Spinal cord (tissue), 9 donors: ENCODE measurements at regions not wholly inside any gene's neighbourhood (a gene's known extent, or its start where the extent isn't known, plus 50 kb on each side); places are given as distances from the start of the nearest gene placed in this dataset.

Source experiments
- DNase-seq, 6 donors: peaks; one replicate each; pipeline versions ENCODE4 v3.0.0 to v3.0.0-alpha.2; 2013 to 2015; ENCODE audit warnings: low spot score in 6 of 6, low read depth in 4 of 6
- H3K27ac ChIP-seq: one replicate; pipeline ENCODE4 v1.5.1; 2013; ENCODE audit warnings: low read depth, low read length, control low read depth
- H3K27me3 ChIP-seq: one replicate; pipeline ENCODE4 v1.6.1; 2013; ENCODE audit warnings: low read length; ENCODE audit not compliant: control insufficient read depth, insufficient read depth
- H3K36me3 ChIP-seq: one replicate; pipeline ENCODE4 v1.6.1; 2013; ENCODE audit warnings: low read length; ENCODE audit not compliant: control insufficient read depth, insufficient read depth
- H3K4me1 ChIP-seq: one replicate; pipeline ENCODE4 v1.6.1; 2013; ENCODE audit warnings: low read length; ENCODE audit not compliant: control insufficient read depth, insufficient read depth
- H3K4me3 ChIP-seq: one replicate; pipeline ENCODE4 v1.5.1; 2013; ENCODE audit warnings: low read depth, low read length, control low read depth
- H3K9me3 ChIP-seq: one replicate; pipeline ENCODE4 v1.6.1; 2013; ENCODE audit warnings: low read length; ENCODE audit not compliant: control insufficient read depth, insufficient read depth
- WGBS: methylation state at CpG from one replicate; pipeline ENCODE4 v1.1.5; 2013; ENCODE audit warnings: missing lambda C conversion rate; ENCODE audit not compliant: insufficient coverage; 5-methylcytosine and 5-hydroxymethylcytosine counted together
- donor health status: healthy.

DNA sequence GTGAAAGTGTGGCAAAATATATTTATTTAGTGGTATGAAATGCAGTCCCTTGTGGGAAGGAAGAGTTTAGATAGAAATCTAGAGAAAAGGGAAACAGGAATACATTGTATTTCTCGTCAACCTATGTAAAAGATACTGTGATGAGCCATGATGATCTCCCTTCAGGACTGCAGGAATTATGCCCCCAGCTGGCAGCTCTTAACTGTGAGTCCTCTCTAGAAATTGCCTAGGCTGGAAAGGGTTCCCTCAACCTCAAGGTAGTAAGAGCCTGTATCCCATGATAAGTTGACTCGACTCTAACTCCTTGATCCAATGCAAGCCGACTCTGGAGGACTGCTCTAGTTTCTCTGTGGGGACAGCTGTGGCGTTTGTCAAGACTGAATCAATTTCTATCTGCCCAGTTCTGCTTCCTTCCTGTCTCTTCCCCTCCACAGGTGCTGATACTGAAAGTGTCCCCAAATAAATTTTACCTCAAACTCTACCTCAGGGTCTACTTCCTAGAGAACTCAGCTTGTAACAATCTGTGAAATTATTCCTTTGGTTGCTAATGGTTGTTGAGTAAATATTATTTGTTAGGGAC is 897.3 kb downstream of the METTL15 start:
- Histone ChIP-seq H3K4me1 (no peaks in the 10 kb centered on the region), H3K27me3 (no peaks in the 10 kb centered on the region), H3K27ac (no peak overlapping the region), H3K9me3 (no peaks in the 10 kb centered on the region), H3K36me3 (no peaks in the 10 kb centered on the region), H3K4me3 (no peak overlapping the region)
- 98% methylated on average over 4 of the region's 4 CpGs for WGBS
- no peak for DNase-seq

DNA sequence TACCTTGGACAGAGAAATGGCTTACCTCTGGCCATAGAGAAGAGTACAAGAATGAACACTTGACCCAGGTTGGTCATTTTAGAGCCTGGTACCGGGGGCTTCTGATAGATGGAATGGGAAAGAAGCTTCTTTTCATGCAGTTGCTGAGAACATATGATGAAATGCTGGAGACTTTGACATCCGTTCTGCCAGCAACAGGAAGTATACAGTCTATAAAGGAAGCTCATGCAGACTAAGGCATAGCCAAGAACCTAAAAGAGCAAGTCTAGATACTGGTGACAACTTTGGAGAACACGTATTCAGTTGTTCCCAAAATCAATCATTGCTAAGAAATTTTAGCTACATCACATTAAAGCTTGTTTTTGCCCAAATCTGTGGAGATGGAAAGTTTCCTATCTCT is 894.6 kb downstream of the METTL15 start:
- Histone ChIP-seq H3K4me3 (no peak overlapping the region), H3K27ac (no peak overlapping the region), H3K36me3 (no peaks in the 10 kb centered on the region), H3K4me1 (no peaks in the 10 kb centered on the region), H3K27me3 (no peaks in the 10 kb centered on the region), H3K9me3 (no peaks in the 10 kb centered on the region)
- no peak for DNase-seq
- WGBS = 71% methylated on average over 2 of the region's 3 CpGs

DNA sequence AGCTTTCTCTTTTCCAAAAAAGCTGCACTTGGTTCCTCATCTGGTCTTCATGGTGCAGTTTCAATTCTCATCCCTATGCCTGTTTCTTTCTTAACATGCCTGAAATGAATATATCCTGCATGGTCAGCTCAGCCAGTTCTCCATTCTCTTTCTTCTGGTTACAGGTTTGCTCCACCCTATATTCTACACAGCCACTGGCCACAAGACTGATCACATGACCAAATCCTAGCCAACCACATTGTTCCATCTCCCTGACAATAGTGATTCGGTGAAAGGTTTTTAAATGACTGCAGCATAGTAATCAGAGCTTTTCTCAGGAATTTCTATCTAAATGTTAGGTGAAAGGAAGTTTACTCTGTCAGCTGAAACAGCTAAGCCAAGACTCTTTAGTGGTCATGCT is 891.4 kb downstream of the METTL15 start:
- no CpG with 5 or more reads among the region's 1 CpG for WGBS
- H3K27ac ChIP-seq = no peak overlapping the region
- H3K4me1 ChIP-seq = no peaks in the 10 kb centered on the region
- H3K9me3 ChIP-seq = no peaks in the 10 kb centered on the region
- H3K27me3 ChIP-seq = no peaks in the 10 kb centered on the region
- no peaks in the 10 kb centered on the region for H3K36me3 ChIP-seq
- no peak overlapping the region for H3K4me3 ChIP-seq
- DNase-seq = no peak

DNA sequence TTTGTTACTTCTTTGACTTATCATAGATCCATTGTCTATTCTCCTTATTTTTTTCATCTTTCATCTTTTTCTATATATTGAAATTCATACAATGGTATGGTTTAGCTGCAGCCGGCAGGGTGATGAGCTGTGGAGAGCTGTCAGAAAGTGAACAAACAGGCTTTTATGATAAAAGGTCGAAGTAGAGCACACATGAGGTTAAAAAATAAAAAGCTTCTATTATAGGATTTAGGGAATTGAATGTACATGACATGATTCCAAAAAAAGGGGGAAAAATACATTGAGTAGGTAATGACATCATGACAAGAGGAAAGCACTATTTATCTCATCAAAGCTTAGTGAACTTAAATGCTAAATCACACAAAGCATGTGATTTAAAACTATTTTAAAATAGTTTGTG is 884.8 kb downstream of the METTL15 start:
- H3K36me3 ChIP-seq = no peaks in the 10 kb centered on the region
- no peaks in the 10 kb centered on the region for H3K4me1 ChIP-seq
- DNase-seq = no peak
- no peaks in the 10 kb centered on the region for H3K9me3 ChIP-seq
- H3K27ac ChIP-seq = no peak overlapping the region
- H3K27me3 ChIP-seq = no peaks in the 10 kb centered on the region
- no CpG with 5 or more reads among the region's 2 CpGs for WGBS
- H3K4me3 ChIP-seq = no peak overlapping the region

DNA sequence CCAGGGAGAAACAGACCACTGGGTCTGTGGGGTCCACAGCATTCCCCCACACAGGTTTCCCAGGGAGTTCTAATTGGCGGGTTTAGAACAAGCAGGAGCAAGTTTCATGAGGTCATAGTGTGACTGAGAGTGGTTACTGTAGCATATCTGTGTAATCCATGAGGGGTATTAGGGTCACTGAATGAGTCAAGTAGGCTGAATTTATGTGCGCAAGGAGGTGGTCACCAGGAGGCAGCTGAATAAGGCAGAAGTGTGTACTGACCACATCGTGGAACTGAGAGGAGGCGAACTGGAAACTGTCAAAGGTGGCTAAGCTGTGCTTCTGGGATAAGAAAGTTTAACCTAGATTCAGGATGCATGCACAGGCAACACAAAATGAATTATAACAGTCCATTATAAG is 876.0 kb downstream of the METTL15 start:
- WGBS = 73% methylated on average over 2 of the region's 4 CpGs

DNA sequence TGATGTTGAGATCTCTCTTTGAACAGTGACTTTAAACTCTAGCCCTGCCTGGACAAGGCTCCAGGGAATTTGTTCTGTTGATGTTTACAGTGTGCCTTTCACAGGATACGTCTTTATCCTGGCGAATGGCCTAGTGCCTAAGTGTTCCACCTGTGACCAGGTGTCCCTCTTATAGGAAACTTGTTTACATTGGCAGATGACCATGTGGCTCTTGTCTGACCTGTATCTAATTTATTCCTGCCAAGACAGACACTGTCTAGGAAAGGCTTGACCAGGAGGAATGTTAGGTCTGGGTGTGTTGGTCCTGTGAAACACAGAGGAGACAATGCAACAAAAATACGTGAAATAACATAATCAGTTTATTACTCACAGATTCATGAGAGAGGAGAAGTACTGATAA is 875.6 kb downstream of the METTL15 start:
- Histone ChIP-seq H3K27ac (no peak overlapping the region), H3K9me3 (no peaks in the 10 kb centered on the region), H3K36me3 (no peaks in the 10 kb centered on the region), H3K4me3 (no peak overlapping the region), H3K27me3 (no peaks in the 10 kb centered on the region), H3K4me1 (no peaks in the 10 kb centered on the region)
- 70% methylated on average over 2 of the region's 3 CpGs for WGBS
- DNase-seq = no peak

More for the DNA sequence above, 876.0 kb downstream of the METTL15 start:
- no peak for DNase-seq
- H3K27me3 ChIP-seq = no peaks in the 10 kb centered on the region
- H3K4me1 ChIP-seq = no peaks in the 10 kb centered on the region
- H3K27ac ChIP-seq = no peak overlapping the region
- H3K36me3 ChIP-seq = no peaks in the 10 kb centered on the region
- H3K4me3 ChIP-seq = no peak overlapping the region
- H3K9me3 ChIP-seq = no peaks in the 10 kb centered on the region

DNA sequence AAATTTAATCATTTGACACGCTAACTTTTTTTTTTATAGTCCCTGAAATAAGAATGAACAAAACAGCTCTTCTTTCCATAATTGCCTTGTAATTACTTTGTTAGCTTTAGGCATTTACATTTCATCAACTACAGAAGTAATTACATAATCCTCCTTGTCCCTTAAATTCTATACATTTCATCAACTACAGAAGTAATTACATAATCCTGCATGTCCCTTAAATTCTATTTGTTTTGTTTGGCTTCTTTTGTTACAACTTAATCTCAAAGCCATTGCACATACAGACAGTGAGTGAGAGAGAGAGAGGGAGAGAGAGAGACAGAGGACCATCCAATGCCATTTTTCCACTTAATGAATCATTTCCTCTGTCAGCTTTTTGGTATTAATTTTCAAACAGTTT is 873.2 kb downstream of the METTL15 start:
- no CpG with 5 or more reads among the region's 1 CpG for WGBS
- H3K27me3 ChIP-seq = no peaks in the 10 kb centered on the region
- H3K27ac ChIP-seq = no peak overlapping the region
- peak in 1 of 6 donors; percentile 17 for DNase-seq
- H3K4me1 ChIP-seq = no peaks in the 10 kb centered on the region
- no peaks in the 10 kb centered on the region for H3K9me3 ChIP-seq
- H3K4me3 ChIP-seq = no peak overlapping the region
- H3K36me3 ChIP-seq = no peaks in the 10 kb centered on the region

DNA sequence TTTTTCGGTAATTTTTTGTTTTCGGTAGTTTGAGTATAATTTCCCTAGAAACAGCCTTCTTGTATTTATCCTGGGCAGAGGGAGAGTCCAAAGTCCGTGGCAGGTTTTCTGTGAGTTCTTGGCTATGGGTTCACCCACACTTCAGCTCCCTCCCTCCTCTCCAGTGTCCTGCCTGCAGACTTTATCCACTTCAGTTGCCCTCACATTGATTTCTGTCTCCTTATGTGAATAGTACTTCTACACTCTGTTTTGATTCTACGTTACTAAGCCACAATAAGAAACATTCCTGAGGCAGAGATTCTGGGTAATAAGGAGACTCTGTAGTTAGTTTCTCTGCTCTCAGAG is 868.6 kb downstream of the METTL15 start:
- Histone ChIP-seq H3K27me3 (no peaks in the 10 kb centered on the region), H3K27ac (no peak overlapping the region), H3K36me3 (no peaks in the 10 kb centered on the region), H3K4me1 (no peaks in the 10 kb centered on the region), H3K4me3 (no peak overlapping the region), H3K9me3 (no peaks in the 10 kb centered on the region)
- DNase-seq = no peak
- no CpG with 5 or more reads among the region's 4 CpGs for WGBS

DNA sequence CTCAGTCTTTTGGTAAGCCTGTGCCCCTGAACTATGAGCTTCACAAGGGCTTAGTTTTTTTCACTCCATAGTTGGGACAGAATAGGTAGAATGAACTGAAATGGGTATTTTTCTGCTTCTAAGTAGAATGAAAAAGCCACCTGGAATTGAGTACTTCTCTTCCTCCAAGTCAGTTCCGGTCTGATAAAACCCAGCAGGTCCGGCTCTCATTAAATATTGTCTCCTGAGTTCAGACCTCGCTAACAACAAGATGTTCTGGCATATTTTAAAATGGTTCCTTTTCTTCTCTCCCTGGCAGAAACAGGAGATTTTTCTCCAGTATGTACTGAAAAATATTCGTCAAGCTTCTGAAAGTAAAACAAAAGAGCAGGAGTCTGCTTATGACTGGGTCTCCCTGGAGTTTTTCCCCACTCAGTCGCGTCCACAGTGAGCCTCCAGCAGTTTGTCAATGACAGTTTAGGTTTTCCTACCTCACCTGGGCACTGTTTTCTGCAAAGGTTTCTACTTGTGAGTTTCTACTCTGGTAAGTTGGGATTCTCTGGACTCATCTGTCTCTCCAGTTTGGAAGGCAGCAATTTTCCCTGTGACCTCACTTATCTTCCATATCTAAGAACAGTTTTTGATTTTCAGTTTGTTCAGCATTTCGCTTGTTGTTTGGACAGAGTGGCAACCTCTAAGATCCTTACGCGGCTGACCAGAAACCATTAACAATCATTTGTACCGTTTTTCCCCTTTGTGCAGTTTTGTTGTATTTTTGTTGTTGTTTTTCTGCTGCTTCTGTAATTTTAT is 868.0 kb downstream of the METTL15 start:
- Histone ChIP-seq H3K9me3 (no peaks in the 10 kb centered on the region), H3K36me3 (no peaks in the 10 kb centered on the region)
- WGBS = 86% methylated on average over 3 of the region's 10 CpGs

DNA sequence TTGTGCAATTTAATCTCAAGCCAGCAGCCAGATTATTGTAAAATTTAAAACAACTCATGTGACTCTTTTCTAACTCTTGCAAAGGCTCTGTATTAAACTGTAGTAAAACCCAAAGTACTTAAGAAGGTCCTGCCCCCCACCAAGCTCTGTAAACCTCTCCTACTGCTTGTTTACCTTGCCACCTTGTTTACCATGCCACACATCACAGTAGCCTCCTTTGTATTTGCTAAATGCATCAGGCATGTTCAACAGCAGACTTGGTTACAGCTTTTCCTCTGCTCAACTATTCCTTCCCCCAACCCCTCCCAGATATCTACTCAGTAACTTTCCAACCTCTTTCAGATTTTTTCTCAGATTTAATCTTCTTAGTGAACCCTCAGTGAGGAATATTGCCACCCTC is 861.6 kb downstream of the METTL15 start:
- Histone ChIP-seq H3K4me3 (no peak overlapping the region), H3K9me3 (no peaks in the 10 kb centered on the region), H3K36me3 (no peaks in the 10 kb centered on the region), H3K27me3 (no peaks in the 10 kb centered on the region), H3K27ac (no peak overlapping the region), H3K4me1 (no peaks in the 10 kb centered on the region)
- no peak for DNase-seq

More for the DNA sequence above, 868.0 kb downstream of the METTL15 start:
- no peak overlapping the region for H3K4me3 ChIP-seq
- DNase-seq = no peak
- H3K27me3 ChIP-seq = no peaks in the 10 kb centered on the region
- no peak overlapping the region for H3K27ac ChIP-seq
- no peaks in the 10 kb centered on the region for H3K4me1 ChIP-seq
